NCI-H510A treated with DMSO at 0.1 percent for 48 hours (cell line): ENCODE measurements at regions not wholly inside any gene's neighbourhood (a gene's known extent, or its start where the extent isn't known, plus 50 kb on each side); places are given as distances from the start of the nearest gene placed in this dataset.

ENCODE experiments used
- DNase-seq: peaks from one replicate; lab custom pipeline; 2025; lab: John Stamatoyannopoulos, UW

DNA sequence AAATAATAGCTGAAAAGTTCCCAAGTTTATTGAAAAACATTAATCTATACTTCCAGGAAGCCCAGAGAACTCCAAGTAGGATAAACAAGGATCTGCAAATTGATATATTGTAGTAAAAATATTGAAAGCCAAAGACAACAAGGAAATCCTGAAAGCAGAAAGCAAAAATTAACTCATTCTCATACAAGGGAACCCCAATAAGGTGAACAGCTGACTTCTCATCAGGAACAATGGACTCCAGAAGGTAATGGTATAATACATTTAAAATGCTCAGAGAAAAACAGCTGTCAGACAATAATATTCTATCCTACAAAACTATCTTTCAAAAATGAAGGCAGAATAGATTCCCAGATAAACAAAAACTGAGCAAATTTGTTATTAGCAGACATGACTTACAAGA is 138.1 kb upstream of the BMP4 start:
- no peak for DNase-seq

DNA sequence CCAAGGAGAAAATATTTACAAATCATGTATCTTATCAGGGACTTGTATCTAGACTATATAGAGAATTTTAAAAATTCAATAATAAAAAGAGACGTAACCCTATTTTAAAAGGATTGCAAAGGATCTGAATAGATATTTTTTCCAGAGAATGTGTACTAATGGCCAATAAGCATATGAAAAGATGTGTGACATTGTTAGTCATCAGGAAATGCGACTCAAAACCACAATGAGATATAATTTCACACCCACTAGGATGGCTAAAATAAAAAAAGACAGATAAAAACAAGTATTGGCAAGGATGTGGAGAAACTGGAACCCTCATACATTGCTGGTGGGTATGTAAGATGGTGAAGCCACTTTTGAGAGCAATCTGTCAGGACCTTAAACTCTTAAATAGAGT is 141.9 kb upstream of the BMP4 start:
- DNase-seq = no peak

- no peak for DNase-seq
Observed at GRCh38 chr14:54102051-54102456, 145.4 kb upstream of the BMP4 start.

DNA sequence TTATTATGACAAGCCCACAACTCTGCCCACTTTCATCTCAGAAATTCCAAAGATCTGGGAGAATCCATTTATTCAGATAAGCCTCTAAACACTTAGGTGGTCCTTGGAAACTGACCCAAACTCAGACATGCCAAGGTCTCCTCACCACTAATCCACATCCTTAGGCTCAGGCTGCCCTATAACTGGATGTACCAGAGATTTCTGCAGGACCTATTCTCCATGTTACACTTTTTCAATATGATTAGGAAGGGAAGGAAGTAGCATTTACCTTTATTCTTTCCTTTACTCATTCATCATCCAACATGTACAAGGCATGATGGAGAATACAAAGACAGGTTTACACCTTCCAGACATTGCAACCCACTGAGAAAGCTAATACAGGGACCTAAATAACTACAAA is 145.9 kb upstream of the BMP4 start:
- DNase-seq = no peak

- no peak for DNase-seq
Observed at GRCh38 chr14:54104601-54105145, 148.0 kb upstream of the BMP4 start.

DNA sequence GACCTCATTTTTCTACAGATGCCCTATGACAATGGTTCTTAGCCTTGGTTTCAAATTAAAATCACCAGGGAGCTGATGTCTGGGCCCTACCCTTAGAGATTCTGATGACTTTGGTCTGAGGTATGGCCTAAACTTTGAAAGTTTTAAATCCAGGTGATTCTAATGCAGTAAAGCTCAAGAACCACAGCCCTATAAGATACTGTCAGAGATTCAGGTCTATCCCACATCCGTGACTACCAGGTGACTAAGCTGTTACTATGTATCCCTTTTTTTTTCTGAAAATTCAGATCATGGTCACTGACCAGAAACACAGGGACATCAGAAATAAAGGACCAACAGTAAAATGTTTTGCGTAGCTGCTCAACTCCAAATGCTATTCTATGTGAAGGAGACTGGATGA is 148.8 kb upstream of the BMP4 start:
- no peak for DNase-seq

- DNase-seq = no peak
Observed at GRCh38 chr14:54105898-54106297, 149.3 kb upstream of the BMP4 start.

GRCh38 chr14:54106661-54107377 is 150.2 kb upstream of the BMP4 start:
- no peak for DNase-seq

- DNase-seq = no peak
Observed at GRCh38 chr14:54108481-54109471, 152.2 kb upstream of the BMP4 start.

- DNase-seq = no peak
Observed at GRCh38 chr14:54109521-54110120, 153.0 kb upstream of the BMP4 start.

GRCh38 chr14:54114941-54115340 is 158.3 kb upstream of the BMP4 start:
- DNase-seq = no peak

DNA sequence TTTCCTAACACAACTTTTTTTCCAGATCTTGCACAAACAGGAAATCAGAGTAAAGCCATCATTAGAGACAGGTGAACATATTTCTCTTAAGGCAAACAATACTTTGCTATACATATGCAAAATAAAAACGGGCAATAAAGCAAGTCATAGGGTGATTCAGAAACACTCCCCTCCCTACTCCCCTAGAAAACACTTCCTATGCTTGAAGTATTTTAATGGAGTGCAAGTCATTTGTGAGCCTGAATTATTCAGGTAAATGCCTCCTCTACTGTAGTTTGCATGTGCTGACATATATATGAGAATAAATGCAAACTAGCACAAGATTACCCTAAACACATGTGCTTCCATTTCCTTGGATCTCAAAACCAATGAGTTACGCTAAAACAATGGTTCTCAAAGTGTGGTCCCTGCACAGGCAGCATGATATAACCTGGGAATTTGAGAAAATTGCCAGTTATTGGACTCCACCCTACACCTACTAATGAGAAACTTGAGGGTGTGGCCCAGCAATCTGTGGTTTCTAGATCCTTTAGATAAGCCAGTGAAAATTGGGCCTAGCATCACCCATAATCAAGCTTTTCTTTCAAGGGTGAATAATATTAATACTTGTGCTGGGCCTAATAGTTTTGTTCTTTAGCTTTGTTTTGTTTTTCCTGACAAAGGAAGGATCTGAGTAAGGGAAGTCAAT is 159.7 kb upstream of the BMP4 start:
- DNase-seq = no peak

DNA sequence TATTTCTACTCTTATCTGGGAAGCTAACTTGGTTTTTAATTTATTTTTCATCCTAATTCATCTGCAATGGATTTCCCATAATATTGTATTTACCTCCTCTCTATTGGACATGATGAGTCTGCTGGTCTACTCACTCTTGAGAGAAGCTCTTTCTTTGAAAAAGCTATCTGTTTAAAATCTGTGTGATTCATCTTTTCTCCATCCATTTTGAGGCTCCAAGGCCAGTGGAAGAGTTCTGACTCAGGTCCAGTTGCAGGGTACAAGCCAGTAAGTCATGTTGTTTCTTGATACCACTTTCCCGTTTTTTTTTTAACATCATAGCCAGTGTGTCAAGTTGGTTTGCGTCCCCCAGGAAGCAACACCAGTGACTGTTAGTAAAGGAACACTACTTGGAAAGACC is 160.3 kb upstream of the BMP4 start:
- DNase-seq = no peak

DNA sequence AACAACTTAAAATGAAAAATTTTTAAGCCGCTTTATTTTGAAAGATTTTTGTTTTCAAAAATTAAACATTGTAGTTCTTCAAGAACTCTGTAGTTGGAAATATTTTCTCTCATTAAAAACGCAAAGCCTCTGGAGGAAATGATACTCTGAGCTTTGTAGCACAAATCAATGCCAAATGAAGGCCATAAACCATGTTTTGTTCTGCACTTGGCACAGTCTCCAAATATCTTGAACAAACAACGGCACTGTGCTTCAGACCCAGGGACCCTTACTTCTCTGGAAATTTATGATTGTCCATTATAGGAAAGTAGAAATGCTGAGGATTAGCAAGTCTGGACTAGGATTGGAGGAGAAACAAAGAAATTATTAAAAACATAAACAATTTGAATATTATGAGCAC is 160.8 kb upstream of the BMP4 start:
- DNase-seq = no peak

DNA sequence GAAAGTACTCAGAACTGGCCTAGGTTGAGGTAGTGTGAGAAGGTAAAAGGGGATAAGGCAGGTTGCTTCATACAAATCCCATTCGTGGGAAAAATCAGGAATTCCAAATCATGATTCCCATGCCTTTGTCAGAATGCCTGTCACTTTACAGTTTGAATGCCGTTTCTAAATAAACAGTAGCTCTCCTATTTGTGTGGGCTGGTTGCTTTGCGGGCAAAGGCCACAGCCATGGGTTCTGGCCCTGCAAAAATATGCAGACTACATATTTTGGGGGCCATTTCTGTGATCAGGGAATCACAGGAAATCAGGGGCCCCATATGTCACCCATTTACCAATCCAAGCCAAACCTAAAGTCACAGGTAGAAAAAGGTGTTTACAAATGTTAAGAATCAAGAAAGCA is 161.3 kb upstream of the BMP4 start:
- no peak for DNase-seq

GRCh38 chr14:54120260-54120659 is 163.6 kb upstream of the BMP4 start:
- no peak for DNase-seq

GRCh38 chr14:54121466-54122027 is 164.9 kb upstream of the BMP4 start:
- DNase-seq = no peak

DNA sequence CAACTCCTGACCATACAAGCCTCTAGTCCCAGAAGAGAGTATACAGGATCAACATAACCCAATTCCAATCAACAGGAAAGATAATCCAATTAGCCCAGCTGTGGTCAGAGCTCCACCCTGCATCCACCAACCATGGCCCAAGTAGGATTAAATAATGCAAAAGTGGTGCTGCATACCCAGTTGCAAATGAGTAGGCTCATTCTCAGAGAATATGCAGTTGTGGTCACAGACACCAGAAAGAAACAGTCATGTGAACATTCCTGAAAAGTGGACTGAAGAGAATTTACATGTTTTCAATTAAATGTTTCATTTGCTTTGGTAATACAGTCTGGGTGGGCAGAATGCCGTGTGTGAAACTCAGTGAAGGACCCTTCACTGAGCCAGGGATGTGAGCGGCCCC is 167.2 kb upstream of the BMP4 start:
- no peak for DNase-seq

DNA sequence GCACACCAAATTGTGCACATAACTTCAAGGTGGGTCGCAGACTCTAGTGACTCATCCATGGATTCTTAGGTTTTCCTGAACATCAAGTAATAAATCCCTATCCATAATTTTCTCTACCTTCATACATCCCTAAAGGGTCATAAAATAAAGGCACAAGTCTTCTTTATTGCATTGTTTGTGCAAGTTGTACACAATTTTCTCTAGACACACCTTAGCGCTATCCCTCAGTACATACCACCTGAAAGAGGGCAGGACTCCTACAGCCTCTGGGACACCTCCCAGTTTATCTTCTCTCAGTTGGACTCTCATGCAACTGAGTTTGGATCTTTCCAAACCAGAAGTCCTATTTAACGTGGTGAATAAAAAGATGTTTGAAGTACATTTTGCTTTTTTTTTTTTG is 168.5 kb upstream of the BMP4 start:
- no peak for DNase-seq

- no peak for DNase-seq
Observed at GRCh38 chr14:54126947-54127346, 170.3 kb upstream of the BMP4 start.

- no peak for DNase-seq
Observed at GRCh38 chr14:54127526-54127925, 170.9 kb upstream of the BMP4 start.
